Tibial artery (tissue), 4 donors: ENCODE measurements at regions not wholly inside any gene's neighbourhood (a gene's known extent, or its start where the extent isn't known, plus 50 kb on each side); places are given as distances from the start of the nearest gene placed in this dataset.

ENCODE experiments used
- DNase-seq, 2 donors: peaks; one replicate each; pipeline ENCODE4 v3.0.0-alpha.2; 2019
- H3K27ac ChIP-seq, 2 donors: fragments of 200-600 bp; sonication (generic) in 1 of 2; 1 replicate in 1 of 2; 2 replicates in 1 of 2; pipeline ENCODE4 v1.5.1; 2018 to 2019; ENCODE audit warnings: mild to moderate bottlenecking in 1 of 2
- H3K27me3 ChIP-seq, 2 donors: fragments of 200-600 bp; sonication (generic) in 1 of 2; one replicate each; pipeline versions ENCODE4 v1.5.1 to v1.6.0; 2016 to 2019
- H3K36me3 ChIP-seq, 3 donors: fragments of 200-600 bp; sonication (generic) in 2 of 3; one replicate each; pipeline ENCODE4 v1.5.1; 2016 to 2019; ENCODE audit warnings: mild to moderate bottlenecking in 2 of 3
- H3K4me1 ChIP-seq, 4 donors: fragments of 200-600 bp; sonication (generic) in 2 of 4; 1 replicate in 3 of 4; 2 replicates in 1 of 4; pipeline ENCODE4 v1.5.1; 2016 to 2019
- H3K4me3 ChIP-seq, 2 donors: fragments of 200-600 bp; sonication (generic) in 1 of 2; 1 replicate in 1 of 2; 2 replicates in 1 of 2; pipeline ENCODE4 v1.5.1; 2018 to 2019; ENCODE audit warnings: mild to moderate bottlenecking in 2 of 2
- H3K9me3 ChIP-seq, 3 donors: fragments of 200-600 bp; sonication (generic) in 1 of 3; one replicate each; pipeline ENCODE4 v1.5.1; 2016 to 2019
- CTCF ChIP-seq, 2 experiments: fragments of 200-600 bp in 1 of 2; fragments of 450-650 bp in 1 of 2; IDR thresholded peaks; one replicate each; pipeline ENCODE4 v1.5.1; 2017 to 2019; ENCODE audit warnings: antibody characterized with exemption in 2 of 2, mild to moderate bottlenecking in 1 of 2, moderate library complexity in 1 of 2
- intact Hi-C: fragments of 100-400 bp; cut with DNase I; formaldehyde crosslinking; loops from one replicate; pipeline ENCODE4 v1.15.0; 2023; ENCODE audit warnings: low total_unique reads

- no peak overlapping the region for H3K27ac ChIP-seq
- no peak for TF ChIP-seq CTCF (IDR thresholded peaks at IDR 0.05)
- no peak overlapping the region for H3K4me3 ChIP-seq
- no peak for DNase-seq
- intact Hi-C loops: loop anchor here (5.0 kb wide), 1 partner anchor 250 kb away; no protein-coding TSS in a partner anchor
- no peaks in the 10 kb centered on the region for H3K4me1 ChIP-seq
- H3K36me3 ChIP-seq: no peaks in the 10 kb centered on the region
- H3K27me3 ChIP-seq: no peaks in the 10 kb centered on the region
- H3K9me3 ChIP-seq: no peaks in the 10 kb centered on the region
These were observed 378.7 kb upstream of the AZI2 start for GRCh38 chr3:28727307-28727706.

- Histone ChIP-seq H3K9me3 (peaks cover 0 to 14% (median 0%) of the 10 kb centered on the region in 3 donors), H3K27ac (no peak overlapping the region), H3K36me3 (peaks cover 0 to 7% (median 5%) of the 10 kb centered on the region in 3 donors), H3K4me3 (no peak overlapping the region), H3K27me3 (no peaks in the 10 kb centered on the region), H3K4me1 (peaks cover 0 to 2% (median 0%) of the 10 kb centered on the region in 4 donors)
- DNase-seq: no peak
- TF ChIP-seq CTCF (IDR thresholded peaks at IDR 0.05): no peak
- intact Hi-C loops: no loop called here
These were observed 389.8 kb upstream of the AZI2 start for GRCh38 chr3:28738425-28738824.

GRCh38 chr3:28739647-28740046, 391.0 kb upstream of the AZI2 start:
- no peak overlapping the region for H3K27ac ChIP-seq
- peaks cover 0 to 2% (median 0%) of the 10 kb centered on the region in 3 donors for H3K9me3 ChIP-seq
- DNase-seq: no peak
- no peak overlapping the region for H3K4me3 ChIP-seq
- no peaks in the 10 kb centered on the region for H3K27me3 ChIP-seq
- intact Hi-C loops: no loop called here
- no peak for TF ChIP-seq CTCF (IDR thresholded peaks at IDR 0.05)
- peaks cover 0 to 9% (median 3%) of the 10 kb centered on the region in 4 donors for H3K4me1 ChIP-seq
- H3K36me3 ChIP-seq: peaks cover 0 to 5% (median under 1%) of the 10 kb centered on the region in 3 donors

- no peak for DNase-seq
- Histone ChIP-seq H3K27ac (no peak overlapping the region), H3K27me3 (no peaks in the 10 kb centered on the region), H3K36me3 (no peaks in the 10 kb centered on the region), H3K9me3 (no peaks in the 10 kb centered on the region), H3K4me3 (no peak overlapping the region), H3K4me1 (peaks cover 0 to 13% (median 6%) of the 10 kb centered on the region in 4 donors)
- intact Hi-C loops: no loop called here
- no peak for TF ChIP-seq CTCF (IDR thresholded peaks at IDR 0.05)
These were observed 394.6 kb upstream of the AZI2 start for GRCh38 chr3:28743271-28743670.

- Histone ChIP-seq H3K4me1 (peaks cover 0 to 13% (median 6%) of the 10 kb centered on the region in 4 donors), H3K4me3 (no peak overlapping the region), H3K27ac (no peak overlapping the region), H3K9me3 (no peaks in the 10 kb centered on the region), H3K27me3 (no peaks in the 10 kb centered on the region), H3K36me3 (no peaks in the 10 kb centered on the region)
- DNase-seq: no peak
- TF ChIP-seq CTCF (IDR thresholded peaks at IDR 0.05): no peak
- intact Hi-C loops: no loop called here
These were observed 395.2 kb upstream of the AZI2 start for GRCh38 chr3:28743831-28744230.

- H3K27me3 ChIP-seq: no peaks in the 10 kb centered on the region
- no peak overlapping the region for H3K27ac ChIP-seq
- peaks cover 0 to 13% (median 6%) of the 10 kb centered on the region in 4 donors for H3K4me1 ChIP-seq
- H3K4me3 ChIP-seq: no peak overlapping the region
- intact Hi-C loops: no loop called here
- no peaks in the 10 kb centered on the region for H3K36me3 ChIP-seq
- DNase-seq: no peak
- TF ChIP-seq CTCF (IDR thresholded peaks at IDR 0.05): no peak
- H3K9me3 ChIP-seq: peaks cover 0 to 3% (median 0%) of the 10 kb centered on the region in 3 donors
These were observed 396.8 kb upstream of the AZI2 start for GRCh38 chr3:28745436-28745835.
